Gastroesophageal sphincter (tissue), 4 donors: ENCODE measurements at regions not wholly inside any gene's neighbourhood (a gene's known extent, or its start where the extent isn't known, plus 50 kb on each side); places are given as distances from the start of the nearest gene placed in this dataset.

Experiments used
- ATAC-seq: fragments of 150-250 bp; one replicate; pipeline ENCODE4 v1.9.1; 2016; ENCODE audit warnings: mild to moderate bottlenecking, moderate library complexity
- H3K27ac ChIP-seq, 4 donors: fragments of 200-600 bp; sonication (generic) in 3 of 4; 1 replicate in 3 of 4; 2 replicates in 1 of 4; pipeline ENCODE4 v1.5.1; 2016 to 2019
- H3K27me3 ChIP-seq: fragments of 200-600 bp; sonication (generic); one replicate; pipeline ENCODE4 v1.5.1; 2019
- H3K36me3 ChIP-seq, 2 donors: fragments of 200-600 bp; sonication (generic); one replicate each; pipeline ENCODE4 v1.5.1; 2019; ENCODE audit warnings: control low read depth in 1 of 2
- H3K4me1 ChIP-seq, 3 donors: fragments of 200-600 bp; sonication (generic); 1 replicate in 2 of 3; 2 replicates in 1 of 3; pipeline ENCODE4 v1.5.1; 2016 to 2019; ENCODE audit warnings: control low read depth in 2 of 3
- H3K4me3 ChIP-seq, 2 donors: fragments of 200-600 bp; sonication (generic); one replicate each; pipeline ENCODE4 v1.5.1; 2019; ENCODE audit warnings: mild to moderate bottlenecking in 1 of 2, moderate library complexity in 1 of 2
- H3K9me3 ChIP-seq, 3 donors: fragments of 200-600 bp; sonication (generic); one replicate each; pipeline ENCODE4 v1.5.1; 2017 to 2019; ENCODE audit warnings: control low read depth in 2 of 3
- CTCF ChIP-seq, 4 experiments: fragments of 200-600 bp in 2 of 4; fragments of 450-650 bp in 2 of 4; sonication (generic) in 1 of 4; IDR thresholded peaks; one replicate each; pipeline ENCODE4 v1.5.1; 2017 to 2019; ENCODE audit warnings: antibody characterized with exemption in 4 of 4, mild to moderate bottlenecking in 2 of 4, moderate library complexity in 2 of 4
- EP300 ChIP-seq: sonication (generic); formaldehyde crosslinking; IDR thresholded peaks from one replicate; pipeline ENCODE4 v1.6.1; 2017; ENCODE audit warnings: antibody characterized with exemption, mild to moderate bottlenecking
- POLR2A ChIP-seq, 2 donors: fragments of 450-650 bp; IDR thresholded peaks; one replicate each; pipeline ENCODE4 v1.6.1; 2017; ENCODE audit warnings: antibody characterized with exemption in 2 of 2, mild to moderate bottlenecking in 2 of 2, moderate library complexity in 1 of 2
- POLR2AphosphoS5 ChIP-seq: sonication (generic); formaldehyde crosslinking; IDR thresholded peaks from one replicate; pipeline ENCODE4 v1.6.1; 2017; ENCODE audit warnings: antibody characterized with exemption
- WGBS, 2 donors: methylation state at CpG; one replicate each; pipeline ENCODE4 v1.1.5; 2018; ENCODE audit warnings: low coverage in 1 of 2; 5-methylcytosine and 5-hydroxymethylcytosine counted together

- TF ChIP-seq POLR2A (IDR thresholded peaks at IDR 0.05) (no peak), EP300 (no peak), CTCF (IDR thresholded peaks at IDR 0.05) (no peak), POLR2AphosphoS5 (no peak)
- Histone ChIP-seq H3K27ac (no peak overlapping the region), H3K9me3 (no peaks in the 10 kb centered on the region), H3K36me3 (no peaks in the 10 kb centered on the region), H3K4me3 (no peak overlapping the region), H3K27me3 (no peaks in the 10 kb centered on the region), H3K4me1 (no peaks in the 10 kb centered on the region)
- WGBS, 2 donors, result 62 to 90% methylated on average over 6 of the region's 6 CpGs
- no peak for ATAC-seq
Observed at GRCh38 chr1:218571491-218571890, 226.4 kb downstream of the TGFB2 start.

GRCh38 chr1:218572050-218572449, 226.9 kb downstream of the TGFB2 start:
- 79 to 81% methylated on average over 4 of the region's 4 CpGs for WGBS, 2 donors
- Histone ChIP-seq H3K4me3 (no peak overlapping the region), H3K4me1 (no peaks in the 10 kb centered on the region), H3K9me3 (no peaks in the 10 kb centered on the region), H3K27ac (no peak overlapping the region), H3K36me3 (no peaks in the 10 kb centered on the region), H3K27me3 (no peaks in the 10 kb centered on the region)
- no peak for ATAC-seq
- TF ChIP-seq EP300, result no peak
- no peak for TF ChIP-seq POLR2AphosphoS5
- no peak for TF ChIP-seq CTCF (IDR thresholded peaks at IDR 0.05)
- no peak for TF ChIP-seq POLR2A (IDR thresholded peaks at IDR 0.05)

GRCh38 chr1:218573925-218574324, 228.8 kb downstream of the TGFB2 start:
- Histone ChIP-seq H3K36me3 (no peaks in the 10 kb centered on the region), H3K27me3 (no peaks in the 10 kb centered on the region), H3K4me3 (no peak overlapping the region), H3K4me1 (no peaks in the 10 kb centered on the region), H3K27ac (no peak overlapping the region), H3K9me3 (no peaks in the 10 kb centered on the region)
- TF ChIP-seq POLR2A (IDR thresholded peaks at IDR 0.05), result no peak
- no peak for ATAC-seq
- WGBS, 2 donors, result 67 to 75% methylated on average over 2 of the region's 2 CpGs

- 85 to 88% methylated on average over 1 of the region's 1 CpG for WGBS, 2 donors
- no peaks in the 10 kb centered on the region for H3K27me3 ChIP-seq
- ATAC-seq, result no peak
- H3K4me1 ChIP-seq, result no peaks in the 10 kb centered on the region
- H3K4me3 ChIP-seq, result no peak overlapping the region
- no peaks in the 10 kb centered on the region for H3K9me3 ChIP-seq
- TF ChIP-seq POLR2AphosphoS5 (no peak), POLR2A (IDR thresholded peaks at IDR 0.05) (no peak), CTCF (IDR thresholded peaks at IDR 0.05) (no peak), EP300 (no peak)
- H3K36me3 ChIP-seq, result no peaks in the 10 kb centered on the region
- H3K27ac ChIP-seq, result no peak overlapping the region
Observed at GRCh38 chr1:218575079-218575478, 229.9 kb downstream of the TGFB2 start.

- no peak for TF ChIP-seq EP300
- no peak for TF ChIP-seq POLR2AphosphoS5
- TF ChIP-seq CTCF (IDR thresholded peaks at IDR 0.05), result no peak
- Histone ChIP-seq H3K4me1 (no peaks in the 10 kb centered on the region), H3K4me3 (no peak overlapping the region), H3K9me3 (no peaks in the 10 kb centered on the region), H3K36me3 (no peaks in the 10 kb centered on the region), H3K27ac (no peak overlapping the region), H3K27me3 (no peaks in the 10 kb centered on the region)
- no peak for ATAC-seq
- 75 to 82% methylated on average over 1 of the region's 1 CpG for WGBS, 2 donors
Observed at GRCh38 chr1:218575856-218576255, 230.7 kb downstream of the TGFB2 start.

GRCh38 chr1:218582646-218583045, 237.5 kb downstream of the TGFB2 start:
- ATAC-seq, result no peak
- peaks cover 0 to 20% (median 0%) of the 10 kb centered on the region in 3 donors for H3K4me1 ChIP-seq
- no peaks in the 10 kb centered on the region for H3K36me3 ChIP-seq
- no peaks in the 10 kb centered on the region for H3K27me3 ChIP-seq
- H3K4me3 ChIP-seq, result no peak overlapping the region
- H3K9me3 ChIP-seq, result no peaks in the 10 kb centered on the region
- H3K27ac ChIP-seq, result no peak overlapping the region
- TF ChIP-seq POLR2A (IDR thresholded peaks at IDR 0.05) (no peak), EP300 (no peak), POLR2AphosphoS5 (no peak), CTCF (IDR thresholded peaks at IDR 0.05) (no peak)
